Naive thymus-derived CD4-positive, alpha-beta T cell (primary cell): ENCODE measurements at regions not wholly inside any gene's neighbourhood (a gene's known extent, or its start where the extent isn't known, plus 50 kb on each side); places are given as distances from the start of the nearest gene placed in this dataset.

Experiments
- ATAC-seq: fragments of 150-1000 bp; cut with Tn5 transposase; 2 replicates; pipeline ENCODE4 v1.10.0; 2021; ENCODE audit warnings: mild to moderate bottlenecking, moderate library complexity
- CTCF ChIA-PET: fragments of 350-600 bp; sonication (Branson Sonifier 250); formaldehyde crosslinking; loops from one replicate; lab custom pipeline; 2021; ENCODE audit warnings: antibody characterized with exemption; lab: Charles Lee
- POLR2A ChIA-PET: fragments of 350-600 bp; sonication (Branson Sonifier 250); formaldehyde crosslinking; loops from one replicate; lab custom pipeline; 2021; ENCODE audit warnings: antibody characterized with exemption, inconsistent platforms; lab: Charles Lee
- DNase-seq, 9 donors: peaks; one replicate each; pipeline versions ENCODE4 v3.0.0 to v3.0.0-alpha.2; 2020 to 2022; ENCODE audit warnings: mixed read lengths in 1 of 9
- H3K27ac ChIP-seq: one replicate; pipeline ENCODE4 v1.7.0; 2013; ENCODE audit warnings: mild to moderate bottlenecking, low read depth, low read length, moderate library complexity
- H3K27me3 ChIP-seq, 2 donors: one replicate each; pipeline ENCODE4 v1.7.0; 2013; ENCODE audit warnings: low read length in 2 of 2, mild to moderate bottlenecking in 2 of 2, moderate library complexity in 2 of 2; ENCODE audit not compliant: control insufficient read depth in 2 of 2, insufficient read depth in 2 of 2
- H3K36me3 ChIP-seq, 3 experiments: 1 replicate in 2 of 3; 2 replicates in 1 of 3; pipeline ENCODE4 v1.7.0; 2013; ENCODE audit warnings: low read length in 3 of 3, mild to moderate bottlenecking in 3 of 3, moderate library complexity in 1 of 3; ENCODE audit not compliant: insufficient read depth in 3 of 3, control insufficient read depth in 2 of 3
- H3K4me1 ChIP-seq, 2 donors: one replicate each; pipeline ENCODE4 v1.7.0; 2013; ENCODE audit warnings: low read length in 2 of 2, mild to moderate bottlenecking in 2 of 2, moderate library complexity in 1 of 2; ENCODE audit not compliant: control insufficient read depth in 2 of 2, insufficient read depth in 2 of 2
- H3K4me3 ChIP-seq: 2 replicates; pipeline ENCODE4 v1.7.0; 2013; ENCODE audit warnings: mild to moderate bottlenecking, low read length
- H3K9me3 ChIP-seq, 3 experiments: 1 replicate in 2 of 3; 2 replicates in 1 of 3; pipeline ENCODE4 v1.7.0; 2013; ENCODE audit warnings: low read length in 3 of 3; ENCODE audit not compliant: control insufficient read depth in 2 of 3
- H3K27ac Mint-ChIP-seq, 9 donors: one replicate each; pipeline ENCODE4 v1.8.0; 2020 to 2022; ENCODE audit warnings: mixed read lengths in 9 of 9, mild to moderate bottlenecking in 8 of 9, moderate library complexity in 5 of 9, inconsistent platforms in 2 of 9
- H3K27me3 Mint-ChIP-seq, 5 donors: one replicate each; pipeline ENCODE4 v1.8.0; 2021 to 2022; ENCODE audit warnings: mixed read lengths in 5 of 5, mild to moderate bottlenecking in 1 of 5
- H3K36me3 Mint-ChIP-seq, 5 donors: one replicate each; pipeline ENCODE4 v1.8.0; 2020 to 2022; ENCODE audit warnings: mixed read lengths in 5 of 5, mild to moderate bottlenecking in 3 of 5, inconsistent platforms in 1 of 5
- H3K4me1 Mint-ChIP-seq, 7 donors: one replicate each; pipeline ENCODE4 v1.8.0; 2020 to 2022; ENCODE audit warnings: mixed read lengths in 7 of 7, mild to moderate bottlenecking in 3 of 7, inconsistent platforms in 1 of 7
- H3K4me3 Mint-ChIP-seq, 10 donors: one replicate each; pipeline ENCODE4 v1.8.0; 2020 to 2022; ENCODE audit warnings: mild to moderate bottlenecking in 10 of 10, mixed read lengths in 10 of 10, moderate library complexity in 6 of 10, inconsistent platforms in 2 of 10
- H3K9me3 Mint-ChIP-seq, 11 donors: one replicate each; pipeline ENCODE4 v1.8.0; 2020 to 2022; ENCODE audit warnings: mixed read lengths in 11 of 11, mild to moderate bottlenecking in 4 of 11, inconsistent platforms in 1 of 11, moderate library complexity in 1 of 11
- intact Hi-C, 2 donors: fragments of 100-400 bp; cut with micrococcal nuclease; formaldehyde crosslinking; loops; one replicate each; pipeline ENCODE4 v1.15.1; 2023

GRCh38 chr6:90973188-90973587 lies 386.3 kb upstream of the MAP3K7 start:
- Mint-ChIP-seq H3K27ac (no peak overlapping the region), H3K4me3 (no peak overlapping the region), H3K4me1 (no peaks in the 10 kb centered on the region), H3K9me3 (no peaks in the 10 kb centered on the region), H3K36me3 (no peaks in the 10 kb centered on the region), H3K27me3 (peaks cover 3 to 18% (median 9%) of the 10 kb centered on the region in 5 donors)
- DNase-seq (no peak), ATAC-seq (no peak)
- POLR2A ChIA-PET, result no interaction called here
- H3K36me3 ChIP-seq, result no peaks in the 10 kb centered on the region
- no peak overlapping the region for H3K27ac ChIP-seq
- H3K4me1 ChIP-seq, result no peaks in the 10 kb centered on the region
- H3K27me3 ChIP-seq, result no peaks in the 10 kb centered on the region
- CTCF ChIA-PET, result no interaction called here
- no peak overlapping the region for H3K4me3 ChIP-seq
- intact Hi-C loops, result no loop called here
- no peaks in the 10 kb centered on the region for H3K9me3 ChIP-seq

GRCh38 chr6:90970672-90971071 lies 383.8 kb upstream of the MAP3K7 start:
- Mint-ChIP-seq H3K36me3 (no peaks in the 10 kb centered on the region), H3K9me3 (no peaks in the 10 kb centered on the region), H3K27me3 (peaks cover 3 to 16% (median 5%) of the 10 kb centered on the region in 5 donors), H3K4me3 (no peak overlapping the region), H3K27ac (no peak overlapping the region), H3K4me1 (no peaks in the 10 kb centered on the region)
- Histone ChIP-seq H3K27me3 (no peaks in the 10 kb centered on the region), H3K9me3 (no peaks in the 10 kb centered on the region), H3K27ac (no peak overlapping the region), H3K36me3 (no peaks in the 10 kb centered on the region), H3K4me1 (no peaks in the 10 kb centered on the region), H3K4me3 (no peak overlapping the region)
- no peak for ATAC-seq
- DNase-seq, result no peak
- intact Hi-C loops, result no loop called here
- ChIA-PET CTCF (no interaction called here), POLR2A (no interaction called here)

GRCh38 chr6:90967471-90967870 lies 380.6 kb upstream of the MAP3K7 start:
- no peaks in the 10 kb centered on the region for H3K36me3 ChIP-seq
- no peak for DNase-seq
- no peaks in the 10 kb centered on the region for H3K4me1 ChIP-seq
- Mint-ChIP-seq H3K36me3 (no peaks in the 10 kb centered on the region), H3K27ac (no peak overlapping the region), H3K27me3 (peaks cover 0 to 12% (median 5%) of the 10 kb centered on the region in 5 donors), H3K4me3 (no peak overlapping the region), H3K9me3 (peaks cover 0 to 5% (median 0%) of the 10 kb centered on the region in 11 donors), H3K4me1 (no peaks in the 10 kb centered on the region)
- no peak overlapping the region for H3K4me3 ChIP-seq
- ATAC-seq, result no peak
- no peak overlapping the region for H3K27ac ChIP-seq
- H3K27me3 ChIP-seq, result no peaks in the 10 kb centered on the region
- no peaks in the 10 kb centered on the region for H3K9me3 ChIP-seq
- intact Hi-C loops, result no loop called here
- ChIA-PET CTCF (no interaction called here), POLR2A (no interaction called here)

- Histone ChIP-seq H3K9me3 (no peaks in the 10 kb centered on the region), H3K4me1 (no peaks in the 10 kb centered on the region), H3K36me3 (no peaks in the 10 kb centered on the region), H3K4me3 (no peak overlapping the region), H3K27ac (no peak overlapping the region), H3K27me3 (no peaks in the 10 kb centered on the region)
- Mint-ChIP-seq H3K27ac (no peak overlapping the region), H3K36me3 (no peaks in the 10 kb centered on the region), H3K9me3 (peaks cover 0 to 5% (median 0%) of the 10 kb centered on the region in 11 donors), H3K27me3 (peaks cover 0 to 17% (median 0%) of the 10 kb centered on the region in 5 donors), H3K4me1 (no peaks in the 10 kb centered on the region), H3K4me3 (no peak overlapping the region)
- POLR2A ChIA-PET, result no interaction called here
- CTCF ChIA-PET, result no interaction called here
- no peak for DNase-seq
- ATAC-seq, result no peak
- intact Hi-C loops, result no loop called here
These were observed 373.5 kb upstream of the MAP3K7 start for GRCh38 chr6:90960324-90960723.

- POLR2A ChIA-PET, result no interaction called here
- intact Hi-C loops, result no loop called here
- H3K36me3 Mint-ChIP-seq, result no peaks in the 10 kb centered on the region
These were observed 368.4 kb upstream of the MAP3K7 start for GRCh38 chr6:90955246-90955645.

GRCh38 chr6:90953405-90954161 lies 366.7 kb upstream of the MAP3K7 start:
- ATAC-seq, result no peak
- Histone ChIP-seq H3K4me1 (no peaks in the 10 kb centered on the region), H3K4me3 (no peak overlapping the region), H3K36me3 (no peaks in the 10 kb centered on the region), H3K27ac (no peak overlapping the region), H3K27me3 (no peaks in the 10 kb centered on the region), H3K9me3 (no peaks in the 10 kb centered on the region)
- no peaks in the 10 kb centered on the region for H3K4me1 Mint-ChIP-seq
- H3K4me3 Mint-ChIP-seq, result no peak overlapping the region
- DNase-seq, result no peak
- no peak overlapping the region for H3K27ac Mint-ChIP-seq
- H3K9me3 Mint-ChIP-seq, result no peaks in the 10 kb centered on the region
- ChIA-PET CTCF (no interaction called here), POLR2A (no interaction called here)
- intact Hi-C loops, result no loop called here
- H3K27me3 Mint-ChIP-seq, result peaks cover 0 to 6% (median 0%) of the 10 kb centered on the region in 5 donors
- H3K36me3 Mint-ChIP-seq, result no peaks in the 10 kb centered on the region

More at GRCh38 chr6:90955246-90955645, 368.4 kb upstream of the MAP3K7 start:
- Mint-ChIP-seq H3K4me1 (no peaks in the 10 kb centered on the region), H3K4me3 (no peak overlapping the region), H3K27me3 (peaks cover 0 to 10% (median 0%) of the 10 kb centered on the region in 5 donors), H3K27ac (no peak overlapping the region), H3K9me3 (peaks cover 0 to 5% (median 0%) of the 10 kb centered on the region in 11 donors)
- Histone ChIP-seq H3K9me3 (no peaks in the 10 kb centered on the region), H3K27me3 (no peaks in the 10 kb centered on the region), H3K4me3 (no peak overlapping the region), H3K36me3 (no peaks in the 10 kb centered on the region), H3K27ac (no peak overlapping the region), H3K4me1 (no peaks in the 10 kb centered on the region)
- no peak for ATAC-seq
- CTCF ChIA-PET, result no interaction called here
- DNase-seq, result no peak

GRCh38 chr6:90952176-90952575 lies 365.3 kb upstream of the MAP3K7 start:
- ChIA-PET POLR2A (no interaction called here), CTCF (no interaction called here)
- Histone ChIP-seq H3K4me1 (no peaks in the 10 kb centered on the region), H3K27ac (no peak overlapping the region), H3K9me3 (no peaks in the 10 kb centered on the region), H3K4me3 (no peak overlapping the region), H3K27me3 (no peaks in the 10 kb centered on the region), H3K36me3 (no peaks in the 10 kb centered on the region)
- Mint-ChIP-seq H3K4me3 (no peak overlapping the region), H3K27me3 (peaks cover 0 to 4% (median 0%) of the 10 kb centered on the region in 5 donors), H3K4me1 (no peaks in the 10 kb centered on the region), H3K9me3 (no peaks in the 10 kb centered on the region), H3K36me3 (no peaks in the 10 kb centered on the region), H3K27ac (no peak overlapping the region)
- intact Hi-C loops, result no loop called here
- DNase-seq, result no peak
- no peak for ATAC-seq
